ENCODE measurements at regions not wholly inside any gene's neighbourhood (a gene's known extent, or its start where the extent isn't known, plus 50 kb on each side); places are given as distances from the start of the nearest gene placed in this dataset.

DNA sequence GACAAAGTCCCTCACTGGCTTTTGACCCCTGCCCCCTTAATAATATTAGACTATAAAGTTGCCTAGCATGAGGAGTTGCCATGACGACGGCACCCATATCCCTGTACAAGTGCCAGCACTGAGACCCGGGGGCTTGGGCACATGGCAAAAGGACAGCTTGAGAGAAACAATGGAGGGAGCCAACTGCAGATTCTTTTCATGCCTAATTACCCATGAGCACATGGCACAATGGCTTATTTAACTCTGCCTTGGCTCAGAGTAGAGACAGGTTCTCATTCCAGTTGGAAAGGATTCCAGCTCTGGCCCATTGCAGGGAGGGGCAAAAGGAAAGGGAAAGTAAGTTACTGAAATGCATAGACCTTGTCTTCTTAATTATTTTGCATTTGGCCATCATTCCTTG, 261.2 kb upstream of the UBASH3B start:
- Histone ChIP-seq H3K9me1 (ENCODE audit: control insufficient read depth, insufficient read depth, low read length) (no peaks in the 10 kb centered on the region), H3K36me3 (ENCODE audit: control insufficient read depth, insufficient read depth, low read length) (no peaks in the 10 kb centered on the region), H3K27me3 (ENCODE audit: control insufficient read depth in 2 of 2, insufficient read depth in 2 of 2, low read length in 2 of 2) (no peaks in the 10 kb centered on the region), H3K9ac (ENCODE audit: insufficient read depth in 1 of 2, low read depth in 2 of 2, low read length in 2 of 2) (no peak overlapping the region), H3K4me1 (replicated peaks in 1 of 2; ENCODE audit: control insufficient read depth in 2 of 2, insufficient read depth in 2 of 2, low read length in 2 of 2) (no peaks in the 10 kb centered on the region), H2AFZ (ENCODE audit: low read depth, low read length) (no peak overlapping the region), H3K4me3 (no peak overlapping the region), H3K79me2 (ENCODE audit: control insufficient read depth, insufficient read depth, low read length) (no peaks in the 10 kb centered on the region), H4K20me1 (replicated peaks; ENCODE audit: control insufficient read depth, insufficient read depth, low read length) (no peaks in the 10 kb centered on the region), H3K27ac (ENCODE audit: extremely low read depth, low read depth, low read length) (no peak overlapping the region), H3K9me3 (replicated peaks; ENCODE audit: control insufficient read depth, insufficient read depth, low read depth, low read length) (no peaks in the 10 kb centered on the region; the same call in 1 of the 2 replicates), H3K4me2 (ENCODE audit: insufficient read depth, low read length) (no peak overlapping the region)
- DNase-seq (ENCODE audit: extremely low read depth in 1 of 4, low spot score in 3 of 4) (no peak), FAIRE-seq (no peak), ATAC-seq (no peak)
- ChIA-PET CTCF (ENCODE audit: low intra/inter-chr PET ratio) (no interaction called here), POLR2A (no interaction called here)
- 0% methylated on average over 3 of the region's 3 CpGs for WGBS (ENCODE audit: insufficient coverage, low coverage, missing lambda C conversion rate)
- intact Hi-C loops (cut with micrococcal nuclease) (no loop called here), in situ Hi-C loops (cut with MboI) (no loop called here)
- BruUV-seq (replicated peaks): no TSS peak
- TF ChIP-seq PML (IDR thresholded peaks at IDR 0.05; ENCODE audit: low read length) (no peak), ARID2 (IDR thresholded peaks at IDR 0.05) (no peak), SPI1 (IDR thresholded peaks at IDR 0.05; ENCODE audit: borderline replicate concordance, low read depth, low read length) (no peak), ASH1L (IDR thresholded peaks at IDR 0.05; ENCODE audit: borderline replicate concordance, low read depth, partially characterized antibody) (no peak), YY1 (IDR thresholded peaks at IDR 0.05; ENCODE audit: borderline replicate concordance in 1 of 3, control insufficient read depth in 1 of 3, extremely low read depth in 1 of 3, insufficient read depth in 3 of 3, insufficient read length in 1 of 3, insufficient replicate concordance in 2 of 3, low read depth in 1 of 3, low read length in 2 of 3) (no peak), SRSF1 (IDR thresholded peaks at IDR 0.05; ENCODE audit: low read depth, low read length) (no peak), TRIM24 (IDR thresholded peaks at IDR 0.05) (no peak), MTF1 (CRISPR knock-in tag; IDR thresholded peaks at IDR 0.05; ENCODE audit: borderline replicate concordance) (no peak), MED1 (CRISPR knock-in tag; IDR thresholded peaks at IDR 0.05; ENCODE audit: borderline replicate concordance) (no peak), KAT8 (IDR thresholded peaks at IDR 0.05; ENCODE audit: low read depth) (no peak)
- TF ChIP-seq, protein P1, sequence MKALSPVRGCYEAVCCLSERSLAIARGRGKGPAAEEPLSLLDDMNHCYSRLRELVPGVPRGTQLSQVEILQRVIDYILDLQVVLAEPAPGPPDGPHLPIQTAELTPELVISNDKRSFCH (CRISPR knock-in tag; IDR thresholded peaks at IDR 0.05): no peak
- TF ChIP-seq, protein P1 (tag; IDR thresholded peaks at IDR 0.05): no peak
- TF ChIP-seq, protein P2, sequence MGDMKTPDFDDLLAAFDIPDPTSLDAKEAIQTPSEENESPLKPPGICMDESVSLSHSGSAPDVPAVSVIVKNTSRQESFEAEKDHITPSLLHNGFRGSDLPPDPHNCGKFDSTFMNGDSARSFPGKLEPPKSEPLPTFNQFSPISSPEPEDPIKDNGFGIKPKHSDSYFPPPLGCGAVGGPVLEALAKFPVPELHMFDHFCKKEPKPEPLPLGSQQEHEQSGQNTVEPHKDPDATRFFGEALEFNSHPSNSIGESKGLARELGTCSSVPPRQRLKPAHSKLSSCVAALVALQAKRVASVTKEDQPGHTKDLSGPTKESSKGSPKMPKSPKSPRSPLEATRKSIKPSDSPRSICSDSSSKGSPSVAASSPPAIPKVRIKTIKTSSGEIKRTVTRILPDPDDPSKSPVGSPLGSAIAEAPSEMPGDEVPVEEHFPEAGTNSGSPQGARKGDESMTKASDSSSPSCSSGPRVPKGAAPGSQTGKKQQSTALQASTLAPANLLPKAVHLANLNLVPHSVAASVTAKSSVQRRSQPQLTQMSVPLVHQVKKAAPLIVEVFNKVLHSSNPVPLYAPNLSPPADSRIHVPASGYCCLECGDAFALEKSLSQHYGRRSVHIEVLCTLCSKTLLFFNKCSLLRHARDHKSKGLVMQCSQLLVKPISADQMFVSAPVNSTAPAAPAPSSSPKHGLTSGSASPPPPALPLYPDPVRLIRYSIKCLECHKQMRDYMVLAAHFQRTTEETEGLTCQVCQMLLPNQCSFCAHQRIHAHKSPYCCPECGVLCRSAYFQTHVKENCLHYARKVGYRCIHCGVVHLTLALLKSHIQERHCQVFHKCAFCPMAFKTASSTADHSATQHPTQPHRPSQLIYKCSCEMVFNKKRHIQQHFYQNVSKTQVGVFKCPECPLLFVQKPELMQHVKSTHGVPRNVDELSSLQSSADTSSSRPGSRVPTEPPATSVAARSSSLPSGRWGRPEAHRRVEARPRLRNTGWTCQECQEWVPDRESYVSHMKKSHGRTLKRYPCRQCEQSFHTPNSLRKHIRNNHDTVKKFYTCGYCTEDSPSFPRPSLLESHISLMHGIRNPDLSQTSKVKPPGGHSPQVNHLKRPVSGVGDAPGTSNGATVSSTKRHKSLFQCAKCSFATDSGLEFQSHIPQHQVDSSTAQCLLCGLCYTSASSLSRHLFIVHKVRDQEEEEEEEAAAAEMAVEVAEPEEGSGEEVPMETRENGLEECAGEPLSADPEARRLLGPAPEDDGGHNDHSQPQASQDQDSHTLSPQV (IDR thresholded peaks at IDR 0.05): no peak
- TF ChIP-seq, protein P3, sequence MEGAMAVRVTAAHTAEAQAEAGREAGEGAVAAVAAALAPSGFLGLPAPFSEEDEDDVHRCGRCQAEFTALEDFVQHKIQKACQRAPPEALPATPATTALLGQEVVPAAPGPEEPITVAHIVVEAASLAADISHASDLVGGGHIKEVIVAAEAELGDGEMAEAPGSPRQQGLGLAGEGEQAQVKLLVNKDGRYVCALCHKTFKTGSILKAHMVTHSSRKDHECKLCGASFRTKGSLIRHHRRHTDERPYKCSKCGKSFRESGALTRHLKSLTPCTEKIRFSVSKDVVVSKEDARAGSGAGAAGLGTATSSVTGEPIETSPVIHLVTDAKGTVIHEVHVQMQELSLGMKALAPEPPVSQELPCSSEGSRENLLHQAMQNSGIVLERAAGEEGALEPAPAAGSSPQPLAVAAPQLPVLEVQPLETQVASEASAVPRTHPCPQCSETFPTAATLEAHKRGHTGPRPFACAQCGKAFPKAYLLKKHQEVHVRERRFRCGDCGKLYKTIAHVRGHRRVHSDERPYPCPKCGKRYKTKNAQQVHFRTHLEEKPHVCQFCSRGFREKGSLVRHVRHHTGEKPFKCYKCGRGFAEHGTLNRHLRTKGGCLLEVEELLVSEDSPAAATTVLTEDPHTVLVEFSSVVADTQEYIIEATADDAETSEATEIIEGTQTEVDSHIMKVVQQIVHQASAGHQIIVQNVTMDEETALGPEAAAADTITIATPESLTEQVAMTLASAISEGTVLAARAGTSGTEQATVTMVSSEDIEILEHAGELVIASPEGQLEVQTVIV (CRISPR knock-in tag; IDR thresholded peaks at IDR 0.05; ENCODE audit: borderline replicate concordance): no peak

All from K562 (cell line).